Liver (tissue), 3 donors: ENCODE measurements at regions not wholly inside any gene's neighbourhood (a gene's known extent, or its start where the extent isn't known, plus 50 kb on each side); places are given as distances from the start of the nearest gene placed in this dataset.

Source experiments
- EGR1 ChIP-seq, 2 donors: IDR thresholded peaks; 2 replicates each; pipeline ENCODE4 v1.6.1; 2016 to 2018; ENCODE audit warnings: antibody characterized with exemption in 2 of 2, low read depth in 2 of 2
- JUND ChIP-seq, 2 donors: IDR thresholded peaks; 2 replicates each; pipeline ENCODE4 v1.6.1; 2016; ENCODE audit warnings: antibody characterized with exemption in 2 of 2
- REST ChIP-seq: IDR thresholded peaks from 2 replicates; pipeline ENCODE4 v1.6.1; 2016; ENCODE audit warnings: antibody characterized with exemption, mild to moderate bottlenecking
- SP1 ChIP-seq: IDR thresholded peaks from 2 replicates; pipeline ENCODE4 v1.6.1; 2018; ENCODE audit warnings: antibody characterized with exemption, mild to moderate bottlenecking
- TAF1 ChIP-seq: conservative IDR thresholded peaks from 2 replicates; pipeline ENCODE4 v1.6.1; 2016; ENCODE audit warnings: antibody characterized with exemption, mild to moderate bottlenecking
- TF ChIP-seq, protein P1 (sequence below): fragments of 150-350 bp; IDR thresholded peaks from 2 replicates; pipeline ENCODE4 v1.5.1; 2017; ENCODE audit warnings: improper control_type of control experiment, low read depth, low read length; ENCODE audit not compliant: missing input control
- donor health status: healthy.
- donor health status: healthy.

GRCh38 chr12:89064151-89064550 lies 288.1 kb downstream of the DUSP6 start:
- TF ChIP-seq, protein P1, sequence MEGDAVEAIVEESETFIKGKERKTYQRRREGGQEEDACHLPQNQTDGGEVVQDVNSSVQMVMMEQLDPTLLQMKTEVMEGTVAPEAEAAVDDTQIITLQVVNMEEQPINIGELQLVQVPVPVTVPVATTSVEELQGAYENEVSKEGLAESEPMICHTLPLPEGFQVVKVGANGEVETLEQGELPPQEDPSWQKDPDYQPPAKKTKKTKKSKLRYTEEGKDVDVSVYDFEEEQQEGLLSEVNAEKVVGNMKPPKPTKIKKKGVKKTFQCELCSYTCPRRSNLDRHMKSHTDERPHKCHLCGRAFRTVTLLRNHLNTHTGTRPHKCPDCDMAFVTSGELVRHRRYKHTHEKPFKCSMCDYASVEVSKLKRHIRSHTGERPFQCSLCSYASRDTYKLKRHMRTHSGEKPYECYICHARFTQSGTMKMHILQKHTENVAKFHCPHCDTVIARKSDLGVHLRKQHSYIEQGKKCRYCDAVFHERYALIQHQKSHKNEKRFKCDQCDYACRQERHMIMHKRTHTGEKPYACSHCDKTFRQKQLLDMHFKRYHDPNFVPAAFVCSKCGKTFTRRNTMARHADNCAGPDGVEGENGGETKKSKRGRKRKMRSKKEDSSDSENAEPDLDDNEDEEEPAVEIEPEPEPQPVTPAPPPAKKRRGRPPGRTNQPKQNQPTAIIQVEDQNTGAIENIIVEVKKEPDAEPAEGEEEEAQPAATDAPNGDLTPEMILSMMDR, result no peak
- TF ChIP-seq TAF1, result no peak
- TF ChIP-seq SP1, result no peak
- TF ChIP-seq REST, result no peak
- TF ChIP-seq JUND (IDR thresholded peaks at IDR 0.05), result no peak
- no peak for TF ChIP-seq EGR1 (IDR thresholded peaks at IDR 0.05; ENCODE audit: low read depth in 2 of 2)
